ENCODE measurements at regions not wholly inside any gene's neighbourhood (a gene's known extent, or its start where the extent isn't known, plus 50 kb on each side); places are given as distances from the start of the nearest gene placed in this dataset.

DNA sequence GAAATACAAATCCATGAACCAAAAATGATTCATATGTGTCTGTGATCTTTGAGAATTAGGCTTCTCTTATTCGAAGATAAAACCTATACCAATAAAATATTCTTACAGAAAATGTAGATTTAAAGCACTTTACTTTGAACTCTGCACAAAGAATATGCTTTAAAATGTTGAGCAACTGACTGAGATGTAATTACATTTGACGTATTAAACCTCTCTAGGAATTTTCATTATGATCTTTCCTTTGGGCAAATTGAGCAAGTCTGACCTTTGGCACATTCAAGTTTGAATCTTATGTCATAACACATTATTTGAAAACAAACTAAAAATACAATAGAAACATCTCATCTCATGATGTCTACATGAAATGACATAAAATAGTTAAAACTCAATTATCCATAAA, 69.2 kb upstream of the AHR start:
- TF ChIP-seq CTCF (IDR thresholded peaks at IDR 0.05; ENCODE audit: borderline replicate concordance, control extremely low read depth, extremely low read depth, insufficient read depth, missing control alignments) = no peak
- in situ Hi-C loops (cut with MboI; ENCODE audit: low sequenced_read_pairs, unreplicated experiment) = no loop called here
- DNase-seq (ENCODE audit: low spot score) = no peak

GRCh38 chr7:17230099-17230807, 68.2 kb upstream of the AHR start:
- in situ Hi-C loops (cut with MboI; ENCODE audit: low sequenced_read_pairs, unreplicated experiment) = no loop called here
- DNase-seq (ENCODE audit: low spot score) = no peak
- TF ChIP-seq CTCF (IDR thresholded peaks at IDR 0.05; ENCODE audit: borderline replicate concordance, control extremely low read depth, extremely low read depth, insufficient read depth, missing control alignments) = no peak

- no peak for TF ChIP-seq CTCF (IDR thresholded peaks at IDR 0.05; ENCODE audit: borderline replicate concordance, control extremely low read depth, extremely low read depth, insufficient read depth, missing control alignments)
- DNase-seq (ENCODE audit: low spot score) = no peak
Observed at GRCh38 chr7:17233603-17234002, 64.8 kb upstream of the AHR start.

GRCh38 chr7:17234030-17234397, 64.4 kb upstream of the AHR start:
- no peak for TF ChIP-seq CTCF (IDR thresholded peaks at IDR 0.05; ENCODE audit: borderline replicate concordance, control extremely low read depth, extremely low read depth, insufficient read depth, missing control alignments)
- no peak for DNase-seq (ENCODE audit: low spot score)
- in situ Hi-C loops (cut with MboI; ENCODE audit: low sequenced_read_pairs, unreplicated experiment) = no loop called here

More at GRCh38 chr7:17233603-17234002, 64.8 kb upstream of the AHR start:
- in situ Hi-C loops (cut with MboI; ENCODE audit: low sequenced_read_pairs, unreplicated experiment) = no loop called here

GRCh38 chr7:17234398-17235031, 63.9 kb upstream of the AHR start:
- in situ Hi-C loops (cut with MboI; ENCODE audit: low sequenced_read_pairs, unreplicated experiment) = no loop called here
- peak; percentile 53 for DNase-seq (ENCODE audit: low spot score)
- no peak for TF ChIP-seq CTCF (IDR thresholded peaks at IDR 0.05; ENCODE audit: borderline replicate concordance, control extremely low read depth, extremely low read depth, insufficient read depth, missing control alignments)

DNA sequence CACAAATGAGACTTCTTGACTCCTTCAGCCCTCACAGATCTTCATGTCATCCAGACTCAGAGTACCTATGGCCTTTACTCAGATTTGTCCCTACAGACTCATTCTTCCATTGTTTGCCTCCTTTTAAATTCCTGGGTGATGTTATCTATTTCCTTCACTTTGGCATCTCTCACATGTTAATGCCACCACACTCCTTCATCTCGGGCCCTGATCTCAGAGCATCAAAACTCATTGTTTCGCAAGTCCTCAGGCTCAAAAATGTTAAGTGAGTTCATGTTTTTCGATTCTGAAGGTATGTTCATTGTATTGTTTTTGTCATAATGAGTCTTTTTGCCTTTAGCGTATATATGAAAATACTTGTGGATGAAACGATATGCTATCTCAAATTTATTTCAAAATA, 62.3 kb upstream of the AHR start:
- in situ Hi-C loops (cut with MboI; ENCODE audit: low sequenced_read_pairs, unreplicated experiment) = no loop called here
- no peak for TF ChIP-seq CTCF (IDR thresholded peaks at IDR 0.05; ENCODE audit: borderline replicate concordance, control extremely low read depth, extremely low read depth, insufficient read depth, missing control alignments)

More for the DNA sequence above, 62.3 kb upstream of the AHR start:
- no peak for DNase-seq (ENCODE audit: low spot score)
